HG03045 (cell line): ENCODE measurements at regions not wholly inside any gene's neighbourhood (a gene's known extent, or its start where the extent isn't known, plus 50 kb on each side); places are given as distances from the start of the nearest gene placed in this dataset.
"Not testable (repeated sequence)": the region's sequence is repeated elsewhere in the genome, so short reads cannot be mapped to it uniquely, and the experiment has no call there.

Experiments
- ATAC-seq: cut with Tn5 transposase; IDR thresholded peaks from one replicate; pipeline ENCODE4 v1.9.1; 2021; ENCODE audit warnings: mild to moderate bottlenecking, moderate library complexity; ENCODE audit not compliant: unreplicated experiment

DNA sequence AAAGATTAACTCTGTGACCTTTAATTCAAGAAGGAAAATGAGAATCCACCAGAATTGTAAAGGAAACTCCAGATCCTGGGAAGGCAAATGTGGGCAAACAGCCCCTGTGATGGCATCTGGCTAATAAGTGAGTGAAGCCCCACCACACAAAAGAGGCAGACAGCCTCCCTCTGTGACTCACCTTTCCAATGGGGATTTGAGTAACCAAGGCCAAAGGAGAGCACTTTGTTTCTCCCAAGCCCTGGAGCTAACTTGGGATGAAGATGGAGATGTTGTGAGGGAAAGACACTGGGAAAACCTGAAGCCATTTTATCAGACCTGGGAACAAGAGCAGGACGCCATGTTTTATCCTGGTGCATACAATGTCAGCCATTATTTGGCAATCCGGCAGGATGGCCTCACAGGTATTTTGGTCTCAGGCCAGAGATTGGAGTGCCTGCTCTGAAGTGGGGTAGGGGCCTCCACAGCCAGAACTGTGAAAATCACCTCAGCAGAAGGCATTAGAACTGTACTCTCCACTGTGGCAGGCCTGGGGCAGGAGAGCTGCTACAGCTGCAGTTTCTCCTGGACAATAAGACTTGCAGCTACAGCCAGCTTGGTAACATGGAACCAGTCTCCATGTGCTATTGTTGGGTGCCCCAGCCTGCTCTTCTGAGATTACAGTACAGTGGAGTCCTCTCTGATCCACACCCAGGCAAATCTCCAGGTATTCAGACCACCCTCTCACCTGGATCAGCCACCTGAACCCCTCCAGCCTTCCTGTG lies 96.6 kb upstream of the PCED1B start:
- no peak for ATAC-seq

DNA sequence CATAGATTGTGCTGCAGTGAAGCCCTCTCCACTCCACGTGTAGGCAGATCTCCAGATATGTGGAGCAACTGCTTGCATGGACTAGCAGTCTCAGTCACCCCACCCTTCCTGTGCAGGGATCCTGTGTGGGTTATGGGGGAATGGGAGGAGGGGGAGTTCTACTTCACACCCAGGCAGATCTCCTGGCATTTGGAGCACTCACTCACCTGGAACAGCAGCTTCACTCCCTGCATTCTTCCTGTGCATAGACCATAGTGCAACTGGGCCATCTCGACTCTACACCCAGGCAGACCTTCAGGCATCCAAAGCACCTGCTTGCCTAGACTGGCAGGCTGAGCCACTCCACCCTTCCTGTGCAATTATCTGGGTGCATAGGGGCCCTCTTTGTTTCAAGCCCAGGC lies 96.0 kb upstream of the PCED1B start:
- no peak for ATAC-seq

DNA sequence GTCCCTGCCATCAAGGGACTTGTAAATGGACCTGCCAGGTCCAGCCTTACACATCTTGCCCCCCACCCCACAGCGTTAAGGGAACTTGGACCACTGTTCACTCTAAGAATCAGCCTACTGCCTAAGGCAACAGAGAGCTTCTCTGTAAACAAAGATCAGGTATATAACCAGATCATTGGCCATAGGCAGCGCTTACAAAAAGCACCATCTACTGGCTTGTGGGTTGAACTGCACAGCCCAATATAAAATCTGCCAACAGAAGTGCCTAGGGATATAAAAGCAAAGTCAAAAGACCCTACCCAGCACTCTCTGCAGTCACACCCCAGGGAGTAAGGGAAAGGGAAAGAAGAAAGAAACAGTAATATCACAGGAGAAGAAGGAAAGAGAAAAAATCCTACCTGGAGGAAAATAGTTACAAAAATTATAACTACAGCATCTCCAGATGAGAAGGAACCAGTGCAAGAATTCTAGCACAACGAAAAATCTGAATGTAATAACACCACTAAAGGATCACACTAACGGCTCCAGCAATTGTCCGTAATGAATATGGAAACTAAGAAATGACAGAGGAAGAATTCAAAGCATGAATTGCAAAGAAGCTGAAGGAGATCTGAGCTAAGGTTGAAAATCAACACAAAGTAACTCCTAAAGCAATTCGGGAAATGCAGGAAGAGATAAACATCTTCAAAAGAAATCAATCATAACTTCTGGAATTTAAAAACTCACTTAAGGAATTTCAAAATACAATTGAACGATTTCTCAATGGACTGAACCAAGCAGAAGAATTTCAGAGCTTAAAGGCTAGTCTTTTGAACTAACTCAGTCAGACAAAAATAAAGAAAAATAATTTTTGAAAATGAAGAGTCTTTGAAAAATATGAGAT lies 95.2 kb upstream of the PCED1B start:
- peak; percentile 53 for ATAC-seq

DNA sequence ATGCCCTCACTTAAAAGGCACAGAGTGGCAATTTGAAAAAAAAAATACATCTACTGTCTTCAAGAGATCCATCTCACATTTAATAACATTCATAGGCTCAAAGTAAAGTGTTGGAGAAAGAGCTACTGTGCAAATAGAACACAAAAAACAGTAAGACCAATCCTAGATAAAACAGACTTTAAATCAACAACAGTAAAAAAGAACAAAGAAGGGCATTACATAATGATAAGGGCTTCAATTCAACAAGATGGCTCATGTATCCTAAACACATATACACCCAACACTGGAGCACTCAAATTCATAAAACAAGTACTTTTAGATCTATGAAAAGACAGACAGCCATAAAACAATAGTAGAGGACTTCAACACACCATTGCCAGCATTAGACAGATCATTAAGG lies 93.6 kb upstream of the PCED1B start:
- no peak for ATAC-seq

DNA sequence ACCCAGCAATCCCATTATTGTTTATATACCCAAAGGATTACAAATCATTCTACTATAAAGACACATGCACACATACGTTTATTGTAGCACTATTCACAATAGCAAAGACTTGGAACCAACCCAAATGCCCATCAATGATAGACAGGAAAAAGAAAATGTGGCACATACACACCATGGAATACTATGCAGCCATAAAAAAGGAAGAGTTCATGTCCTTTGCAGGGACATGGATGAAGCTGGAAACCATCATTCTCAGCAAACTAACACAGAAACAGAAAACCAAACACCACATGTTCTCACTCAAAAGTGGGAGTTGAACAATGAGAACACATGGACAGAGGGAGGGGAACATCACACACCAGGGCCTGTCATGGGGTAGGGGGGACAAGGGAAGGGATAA lies 91.3 kb upstream of the PCED1B start:
- not testable (repeated sequence) for ATAC-seq

DNA sequence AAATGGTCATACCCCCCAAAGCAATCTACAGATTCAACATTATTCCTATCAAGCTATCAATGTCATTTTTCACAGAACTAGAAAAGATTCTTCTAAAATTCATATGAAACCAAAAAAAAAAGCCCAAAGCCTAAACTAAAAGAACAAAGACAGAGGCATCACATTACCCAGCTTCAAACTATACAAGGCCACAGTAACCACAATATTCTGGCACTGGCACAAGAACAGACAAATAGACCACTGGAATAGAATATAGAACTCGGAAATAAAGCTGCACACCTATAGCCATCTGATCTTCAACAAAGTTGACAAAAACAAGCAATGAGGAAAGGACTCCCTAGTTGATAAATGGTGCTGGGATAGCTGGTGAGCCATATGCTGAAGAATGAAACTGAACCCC lies 89.2 kb upstream of the PCED1B start:
- ATAC-seq, result no peak

DNA sequence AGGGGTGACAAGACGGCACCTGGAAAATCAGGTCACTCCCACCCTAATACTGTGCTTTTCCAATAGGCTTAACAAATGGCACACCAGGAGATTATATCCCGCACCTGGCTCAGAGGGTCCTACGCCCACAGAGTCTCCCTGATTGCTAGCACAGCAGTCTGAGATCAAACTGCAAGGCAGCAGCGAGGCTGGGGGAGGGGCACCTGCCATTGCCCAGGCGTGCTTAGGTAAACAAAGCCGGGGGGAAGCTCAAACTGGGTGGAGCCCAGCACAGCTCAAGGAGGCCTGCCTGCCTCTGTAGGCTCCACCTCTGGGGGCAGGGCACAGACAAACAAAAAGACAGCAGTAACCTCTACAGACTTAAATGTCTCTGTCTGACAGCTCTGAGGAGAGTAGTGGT lies 87.4 kb upstream of the PCED1B start:
- ATAC-seq, result not testable (repeated sequence)

DNA sequence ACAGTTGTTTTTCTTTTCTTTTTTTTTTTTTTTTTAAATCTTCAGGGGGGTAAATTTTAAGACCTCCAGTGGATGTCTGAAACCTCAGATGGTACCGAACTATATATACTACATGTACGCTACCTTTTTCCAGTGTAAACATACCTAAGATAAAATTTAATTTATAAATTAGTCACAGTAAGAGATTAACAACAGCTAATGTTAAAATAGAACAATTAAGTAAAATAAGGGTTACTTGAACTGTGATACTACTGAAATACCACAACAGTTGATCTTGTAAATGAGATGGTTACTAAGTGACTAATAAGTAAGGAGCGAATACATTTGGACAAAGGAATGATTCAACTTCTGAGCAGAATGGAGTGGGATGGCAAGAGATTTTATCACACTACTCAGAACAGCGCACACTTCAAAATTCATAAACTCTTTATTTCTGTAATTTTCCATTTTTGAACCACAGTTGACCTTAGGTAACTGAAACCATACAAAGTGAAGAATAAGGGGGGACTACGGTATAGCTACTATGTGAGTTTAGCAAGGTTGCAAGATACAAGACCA lies 80.5 kb upstream of the PCED1B start:
- no peak for ATAC-seq

DNA sequence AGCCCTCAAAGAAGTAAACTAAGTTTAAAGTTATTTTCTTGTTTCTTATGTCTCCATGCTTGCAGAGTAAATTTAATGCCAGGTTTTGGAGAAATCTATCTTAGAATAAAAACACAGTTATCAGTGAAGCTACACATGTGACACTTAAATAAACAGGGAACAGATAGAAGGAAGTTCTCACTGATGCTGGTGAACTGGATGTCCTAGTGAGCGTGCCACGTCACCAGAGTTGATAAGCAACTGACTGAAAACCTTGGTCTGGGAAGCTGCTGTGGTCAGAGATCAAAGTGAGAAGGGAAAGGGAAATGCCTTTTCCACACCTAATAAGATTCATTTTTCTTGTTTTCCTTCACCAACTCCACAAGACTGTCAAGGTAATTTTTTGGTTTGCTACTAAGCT lies 74.8 kb upstream of the PCED1B start:
- ATAC-seq, result no peak

DNA sequence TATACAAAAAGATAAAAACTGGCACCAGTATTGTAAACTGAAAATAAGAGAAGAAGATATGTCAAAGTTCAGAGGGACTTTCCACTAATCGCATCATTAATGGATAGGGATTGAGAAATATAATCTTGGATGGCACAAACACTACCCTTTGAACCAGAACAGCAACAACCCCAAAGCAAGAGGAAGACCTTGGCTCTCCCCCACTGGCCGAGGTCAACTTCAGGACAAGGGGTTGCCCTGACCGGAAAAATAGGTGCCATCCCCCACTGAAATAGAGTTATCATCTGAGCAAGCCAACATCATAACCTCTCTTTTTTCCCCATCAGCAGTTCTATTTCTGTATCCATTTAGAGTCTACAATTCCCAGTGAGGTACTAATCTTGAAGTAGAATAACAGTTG lies 72.4 kb upstream of the PCED1B start:
- ATAC-seq, result no peak

DNA sequence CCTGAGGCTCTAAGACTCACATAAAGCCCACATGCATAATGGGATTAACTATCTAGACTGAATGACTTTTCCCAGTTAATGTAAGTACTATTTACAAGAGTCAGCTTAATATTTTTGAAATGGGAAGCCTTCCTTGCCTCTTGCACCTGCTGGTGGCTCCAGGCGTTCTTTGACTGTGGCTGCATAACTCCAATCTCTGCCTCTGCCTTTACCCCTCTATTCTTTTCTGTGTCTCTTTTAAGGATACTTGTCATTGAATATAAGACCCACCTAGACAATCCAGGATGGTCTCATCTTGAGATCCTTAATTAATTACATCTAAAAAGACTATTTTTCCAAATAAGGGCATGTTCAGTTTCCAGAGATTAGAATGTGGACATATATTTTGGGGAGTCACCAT lies 66.9 kb upstream of the PCED1B start:
- ATAC-seq, result no peak

DNA sequence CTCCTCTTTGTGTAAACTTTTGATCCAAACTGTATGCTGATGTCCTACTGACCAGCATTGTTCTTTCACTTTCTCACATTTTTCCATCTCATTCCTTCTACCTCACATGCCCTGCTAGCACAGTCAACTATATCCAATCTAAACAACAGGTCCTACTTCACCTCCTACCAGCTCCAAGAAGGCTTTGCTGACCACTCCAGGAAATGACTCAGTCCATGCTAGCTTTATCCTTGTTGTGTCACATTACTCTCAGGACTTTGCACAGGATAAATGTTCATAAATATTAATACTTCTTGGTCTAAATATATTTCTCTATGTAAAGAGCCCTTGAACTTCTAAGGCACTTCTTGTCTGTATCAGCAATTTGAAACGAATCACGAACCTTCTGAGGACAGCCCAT lies 64.9 kb upstream of the PCED1B start:
- no peak for ATAC-seq

DNA sequence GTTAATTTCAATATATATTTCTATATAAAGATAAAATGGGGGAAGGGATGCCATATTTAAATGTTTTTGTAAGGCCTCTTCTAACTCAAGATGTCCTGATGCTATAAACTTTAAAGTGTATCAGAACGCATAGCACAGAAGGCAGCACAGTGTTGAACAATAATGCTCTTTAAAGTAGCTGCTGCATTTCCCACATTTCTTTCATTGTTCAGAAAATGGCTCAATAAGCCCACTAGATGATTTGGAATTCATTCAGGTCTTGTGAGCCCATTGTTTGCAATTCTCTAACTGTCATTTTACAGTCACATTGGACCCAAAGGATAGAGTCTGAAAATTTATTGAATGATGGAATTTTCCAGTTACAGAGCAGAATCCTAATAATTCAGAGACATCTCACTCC lies 64.0 kb upstream of the PCED1B start:
- ATAC-seq, result no peak

DNA sequence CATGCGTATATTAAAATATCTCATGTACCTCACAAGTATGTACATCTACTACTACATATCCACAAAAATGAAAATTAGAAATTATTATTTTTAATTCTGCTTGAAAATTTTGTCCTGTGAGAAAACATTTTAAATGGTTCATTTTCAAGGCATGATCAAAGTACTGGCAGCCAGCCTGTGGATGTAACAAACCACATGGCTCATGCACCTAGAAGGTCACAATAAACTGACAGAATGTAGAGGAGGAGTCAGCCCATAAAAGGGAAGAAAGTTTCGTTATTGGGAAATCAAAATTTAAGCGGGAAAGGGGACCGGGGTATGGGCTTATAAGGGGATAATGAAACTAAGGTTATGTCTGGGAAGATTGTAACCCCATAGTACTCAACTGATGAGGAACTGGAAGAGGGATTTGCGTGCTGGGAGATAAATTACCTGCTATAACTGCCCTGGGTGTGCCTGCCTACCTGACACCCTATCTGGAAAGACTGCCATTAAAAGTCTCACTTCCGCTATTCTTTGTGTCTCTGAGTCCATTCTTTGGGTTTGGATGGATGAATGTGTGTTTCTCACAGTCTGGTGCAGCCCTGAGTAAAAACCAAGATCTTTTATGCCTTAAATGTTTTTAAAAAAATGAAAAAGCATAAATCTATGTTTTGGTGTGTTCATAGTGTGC lies 62.2 kb upstream of the PCED1B start:
- ATAC-seq, result no peak

DNA sequence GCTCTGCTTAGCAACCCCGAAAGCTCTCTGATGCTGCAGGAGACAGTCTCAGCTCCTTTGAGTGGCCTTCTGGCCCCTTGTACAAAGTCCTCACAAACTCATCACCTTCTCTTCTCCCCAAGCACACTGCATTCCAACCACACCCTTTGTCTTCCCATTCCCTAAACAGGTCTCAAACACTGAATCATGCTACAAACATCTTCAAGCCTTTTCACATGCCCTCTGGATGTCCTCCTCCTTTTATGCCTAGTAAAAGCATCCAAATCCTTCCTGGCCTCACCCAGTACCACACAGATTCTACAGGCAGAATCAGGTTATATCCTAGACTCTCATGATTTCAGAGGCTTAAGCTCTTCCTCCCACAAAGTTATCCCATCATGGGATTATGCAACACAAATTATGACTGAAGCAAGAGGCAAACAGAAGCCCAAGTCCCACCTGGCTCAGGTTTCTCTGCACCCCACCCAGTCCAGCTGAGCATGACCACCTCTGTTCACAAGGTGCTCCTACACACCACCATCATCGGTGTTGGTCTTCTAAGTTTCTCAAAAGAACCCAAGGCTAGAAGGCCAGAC lies 61.4 kb upstream of the PCED1B start:
- ATAC-seq, result no peak

DNA sequence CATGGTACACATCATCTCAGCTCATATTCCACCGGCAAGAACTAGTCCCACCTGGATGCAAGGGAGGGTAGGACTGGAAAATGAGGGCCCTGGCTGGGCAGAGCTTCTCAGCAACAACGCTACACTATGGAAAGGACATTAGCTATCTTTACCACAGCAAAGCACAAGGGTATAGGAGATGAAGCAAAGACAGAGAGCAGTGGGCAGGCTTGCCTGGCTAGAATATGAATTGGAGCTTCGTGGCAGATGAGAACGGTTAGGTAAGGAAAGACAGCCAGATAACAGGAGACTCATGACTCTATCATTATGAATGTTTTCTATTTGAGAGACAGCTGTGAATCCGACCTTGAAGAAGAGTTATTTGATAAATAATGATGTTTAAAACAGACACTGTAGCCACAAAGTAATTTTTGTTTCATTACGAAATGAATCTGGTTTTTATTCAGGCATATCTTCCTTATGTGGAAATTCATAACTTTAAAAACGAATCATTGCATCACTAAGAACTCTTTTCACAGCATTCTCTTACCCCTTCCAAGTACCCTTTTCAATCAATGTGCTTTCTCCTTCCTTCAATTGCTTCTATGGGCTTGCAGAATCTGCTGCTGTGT lies 59.1 kb upstream of the PCED1B start:
- no peak for ATAC-seq

DNA sequence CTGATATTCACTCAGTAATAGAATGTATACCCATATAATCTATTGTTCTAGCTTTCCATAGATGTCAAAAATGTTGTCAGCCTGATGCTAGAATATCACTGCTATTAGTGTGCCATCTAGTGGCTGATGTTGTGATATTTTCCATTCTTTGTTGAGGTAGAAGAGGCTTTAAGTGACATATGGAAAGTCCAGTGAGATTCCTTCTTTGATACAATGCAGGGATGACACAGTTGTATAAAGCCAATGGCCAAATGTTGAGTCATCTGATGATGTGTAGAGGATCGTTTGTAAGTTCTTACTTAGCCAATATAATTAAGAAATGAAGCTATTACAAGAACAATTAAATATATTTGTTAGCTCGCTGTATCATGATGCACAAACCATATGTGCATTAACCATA lies 58.1 kb upstream of the PCED1B start:
- no peak for ATAC-seq

DNA sequence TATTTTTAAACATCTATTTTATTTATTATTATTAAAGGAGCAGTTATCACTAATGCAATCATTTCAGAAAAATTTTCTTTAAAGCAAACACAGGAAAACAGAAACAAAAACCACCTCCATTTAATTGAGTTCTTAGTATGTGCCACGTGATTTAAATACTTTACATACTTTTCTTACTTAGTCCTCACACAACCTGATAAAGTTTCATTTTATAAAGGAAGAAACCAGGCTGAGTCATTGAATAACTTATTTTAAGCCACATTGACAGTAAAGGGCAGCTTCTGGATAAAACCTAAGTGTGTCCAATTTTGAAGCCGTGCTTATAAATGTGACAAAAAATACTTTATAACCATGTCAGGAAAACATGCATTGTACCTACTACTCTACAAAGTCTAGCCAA lies 57.1 kb upstream of the PCED1B start:
- ATAC-seq, result no peak

DNA sequence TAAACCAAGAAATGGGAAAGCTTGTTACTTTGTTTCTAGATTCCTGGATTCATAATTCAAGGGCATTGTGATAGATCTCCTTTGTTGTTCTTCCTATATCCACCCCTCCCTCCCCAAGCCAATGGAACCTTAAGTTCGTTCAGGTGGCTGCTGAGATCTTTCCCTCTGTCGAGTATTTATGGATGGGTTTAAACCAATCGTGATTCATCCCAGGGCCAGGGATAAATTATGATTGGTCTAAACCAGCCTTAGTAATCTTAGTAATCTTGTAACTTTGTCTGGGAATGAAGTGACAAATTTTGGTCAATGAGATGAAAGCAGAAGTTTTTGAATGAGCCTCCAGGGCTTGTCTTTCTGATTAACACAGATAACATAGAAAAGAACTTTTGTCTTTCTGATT lies 56.1 kb upstream of the PCED1B start:
- ATAC-seq, result no peak

DNA sequence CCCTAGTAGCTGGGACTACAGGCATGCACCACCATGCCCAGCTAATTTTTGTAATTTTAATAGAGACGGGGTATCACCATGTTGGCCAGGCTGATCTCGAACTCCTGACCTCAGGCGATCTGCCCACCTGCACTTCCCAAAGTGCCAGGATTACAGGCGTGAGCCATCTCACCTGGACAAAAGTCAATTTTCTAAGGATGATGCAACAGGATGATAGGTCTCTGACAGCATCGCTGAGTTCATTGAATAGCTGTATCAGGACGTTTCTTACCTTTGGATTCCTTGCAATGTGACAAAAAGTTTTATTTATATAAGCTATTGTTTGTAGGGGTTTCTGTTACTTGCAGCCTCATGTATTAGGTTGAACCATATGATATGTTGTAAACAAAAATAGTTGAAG lies 55.5 kb upstream of the PCED1B start:
- no peak for ATAC-seq

DNA sequence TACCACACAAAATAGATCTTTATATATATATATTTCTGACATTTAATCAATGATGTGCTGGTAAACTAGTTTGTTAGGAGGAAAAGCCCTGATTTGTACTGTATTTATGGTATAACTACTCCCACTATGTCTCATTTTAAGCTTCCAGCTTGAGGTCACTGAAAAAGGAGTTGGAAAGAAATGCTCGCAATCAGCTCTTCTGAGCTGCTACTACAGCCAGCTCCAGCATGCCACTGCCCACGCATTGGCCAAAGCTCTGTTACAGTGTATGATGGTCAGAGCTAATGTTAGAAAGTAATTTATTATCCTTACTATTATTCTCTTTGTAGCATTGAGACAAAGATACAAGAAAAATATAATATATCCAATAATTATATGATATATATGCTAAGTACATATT lies 55.0 kb upstream of the PCED1B start:
- no peak for ATAC-seq
